GM10266 (cell line): ENCODE measurements at regions not wholly inside any gene's neighbourhood (a gene's known extent, or its start where the extent isn't known, plus 50 kb on each side); places are given as distances from the start of the nearest gene placed in this dataset.
A peak's percentile ranks its signal among the peaks of the same experiment; 100 is the strongest.

Experiments
- DNase-seq: peaks from one replicate; pipeline ENCODE4 v3.0.0; 2012; ENCODE audit errors: extremely low spot score
- TF ChIP-seq, protein P1 (sequence below): IDR thresholded peaks from 2 replicates; pipeline ENCODE4 v1.5.1; 2012; ENCODE audit warnings: mild to moderate bottlenecking, low read depth; ENCODE audit not compliant: control insufficient read depth, insufficient read depth; ENCODE audit errors: missing control alignments

DNA sequence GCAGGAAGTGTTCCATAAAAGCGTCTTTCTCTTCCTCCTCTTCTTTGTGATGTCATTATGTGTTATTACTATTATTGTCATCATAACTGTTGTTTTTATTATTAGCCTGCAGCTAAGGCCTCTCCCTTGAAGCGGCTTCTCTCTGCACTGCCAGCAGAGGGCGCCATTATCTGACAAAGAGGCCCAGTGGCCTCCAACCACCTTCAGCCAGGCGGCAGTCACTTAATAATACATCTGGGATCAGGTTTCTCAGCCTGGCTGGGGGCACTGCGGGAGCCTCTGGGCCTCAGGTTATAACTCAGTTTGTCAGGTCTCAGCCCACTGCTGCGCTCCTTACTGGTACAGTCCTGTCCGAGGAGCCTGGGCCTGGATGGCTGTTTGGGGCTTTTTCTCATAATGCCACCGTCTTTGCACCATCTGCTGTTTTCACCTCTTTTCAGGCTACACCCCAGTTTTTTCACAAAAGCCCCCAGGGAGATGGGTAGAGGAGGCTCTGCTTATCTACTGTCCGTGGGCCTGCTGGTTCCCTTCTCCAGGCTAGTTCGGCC, 281.9 kb downstream of the NSG2 start:
- DNase-seq = peak; percentile 69
- TF ChIP-seq, protein P1, sequence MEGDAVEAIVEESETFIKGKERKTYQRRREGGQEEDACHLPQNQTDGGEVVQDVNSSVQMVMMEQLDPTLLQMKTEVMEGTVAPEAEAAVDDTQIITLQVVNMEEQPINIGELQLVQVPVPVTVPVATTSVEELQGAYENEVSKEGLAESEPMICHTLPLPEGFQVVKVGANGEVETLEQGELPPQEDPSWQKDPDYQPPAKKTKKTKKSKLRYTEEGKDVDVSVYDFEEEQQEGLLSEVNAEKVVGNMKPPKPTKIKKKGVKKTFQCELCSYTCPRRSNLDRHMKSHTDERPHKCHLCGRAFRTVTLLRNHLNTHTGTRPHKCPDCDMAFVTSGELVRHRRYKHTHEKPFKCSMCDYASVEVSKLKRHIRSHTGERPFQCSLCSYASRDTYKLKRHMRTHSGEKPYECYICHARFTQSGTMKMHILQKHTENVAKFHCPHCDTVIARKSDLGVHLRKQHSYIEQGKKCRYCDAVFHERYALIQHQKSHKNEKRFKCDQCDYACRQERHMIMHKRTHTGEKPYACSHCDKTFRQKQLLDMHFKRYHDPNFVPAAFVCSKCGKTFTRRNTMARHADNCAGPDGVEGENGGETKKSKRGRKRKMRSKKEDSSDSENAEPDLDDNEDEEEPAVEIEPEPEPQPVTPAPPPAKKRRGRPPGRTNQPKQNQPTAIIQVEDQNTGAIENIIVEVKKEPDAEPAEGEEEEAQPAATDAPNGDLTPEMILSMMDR = peak; percentile 69

GRCh38 chr5:174327896-174328295, 282.4 kb downstream of the NSG2 start:
- TF ChIP-seq, protein P1 = no peak
- DNase-seq = no peak

DNA sequence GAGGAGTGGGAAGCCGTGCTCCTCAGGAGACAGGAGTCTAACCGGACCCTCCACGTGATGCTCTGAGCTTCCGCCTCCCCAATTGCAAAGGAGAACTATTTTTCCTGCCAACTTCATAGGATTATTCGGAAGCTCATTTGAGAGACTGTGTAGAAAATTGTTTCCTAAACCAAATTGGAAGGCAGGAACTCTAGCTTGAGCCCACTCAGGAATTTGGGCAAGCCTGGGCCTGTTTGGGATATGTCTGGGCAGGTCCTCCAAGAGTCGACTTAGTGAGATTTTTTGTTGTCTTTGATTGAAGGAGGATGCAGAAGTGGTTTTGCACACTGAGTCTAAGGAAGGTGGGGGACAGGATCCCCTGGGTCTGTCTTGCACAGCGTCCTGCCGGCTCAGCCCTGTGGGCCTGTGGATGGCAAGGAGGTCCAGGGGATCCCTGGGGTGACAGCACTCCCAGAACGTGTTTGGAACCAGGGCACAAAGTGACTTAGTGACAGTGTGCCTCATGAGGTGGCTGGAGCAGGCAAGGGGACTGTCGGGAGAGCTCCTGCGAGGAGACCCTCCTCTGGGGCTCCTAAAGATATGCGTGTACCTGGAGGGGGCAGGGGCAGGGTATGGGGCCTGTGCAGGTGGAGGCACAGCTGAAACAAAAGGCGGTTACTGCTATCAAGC, 283.3 kb downstream of the NSG2 start:
- TF ChIP-seq, protein P1 = no peak
- DNase-seq = no peak

- no peak for DNase-seq
- TF ChIP-seq, protein P1 = no peak
Measured at GRCh38 chr5:174329738-174330137, 284.2 kb downstream of the NSG2 start.

- no peak for DNase-seq
- TF ChIP-seq, protein P1 = no peak
Measured at GRCh38 chr5:174335682-174336364, 290.3 kb downstream of the NSG2 start.

DNA sequence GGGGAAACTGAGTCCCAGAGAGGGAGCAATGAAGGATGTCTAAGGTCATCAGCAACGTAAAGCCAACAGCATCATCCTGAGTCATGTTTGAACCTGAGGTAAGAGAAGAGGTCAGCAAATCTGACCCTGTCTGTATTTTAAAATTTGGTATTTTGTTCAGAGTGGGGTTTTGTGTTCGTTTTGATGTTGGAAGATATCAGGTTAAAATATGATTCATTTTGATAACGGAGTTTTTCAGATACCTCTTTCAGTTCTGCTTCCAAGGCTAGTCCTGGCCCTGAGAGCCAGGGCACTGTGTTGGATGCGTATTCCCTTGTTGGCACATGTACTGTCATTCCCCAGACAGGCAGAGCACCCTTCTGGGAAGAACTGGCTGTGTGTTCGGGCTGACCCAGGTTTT, 291.0 kb downstream of the NSG2 start:
- TF ChIP-seq, protein P1 = no peak
- no peak for DNase-seq

GRCh38 chr5:174337276-174338184, 292.0 kb downstream of the NSG2 start:
- no peak for DNase-seq
- TF ChIP-seq, protein P1 = no peak
